Neuronal stem cell (in vitro differentiated cells): ENCODE measurements at regions not wholly inside any gene's neighbourhood (a gene's known extent, or its start where the extent isn't known, plus 50 kb on each side); places are given as distances from the start of the nearest gene placed in this dataset.

Experiments
- DNase-seq: peaks from one replicate; pipeline ENCODE4 v3.0.0-alpha.2; 2013; ENCODE audit warnings: low spot score
- H2AFZ ChIP-seq: one replicate; pipeline ENCODE4 v1.6.1; 2013; ENCODE audit warnings: mild to moderate bottlenecking, low read length, inconsistent platforms
- H2AK5ac ChIP-seq: 2 replicates; pipeline ENCODE4 v1.6.1; 2013; ENCODE audit warnings: low read depth, mild to moderate bottlenecking, inconsistent platforms, low read length, moderate library complexity, mixed read lengths
- H2BK120ac ChIP-seq: 2 replicates; pipeline ENCODE4 v1.6.1; 2013; ENCODE audit warnings: low read depth, mild to moderate bottlenecking, inconsistent platforms, low read length, moderate library complexity, mixed read lengths
- H2BK12ac ChIP-seq: one replicate; pipeline ENCODE4 v1.6.1; 2013; ENCODE audit warnings: low read length, inconsistent platforms
- H2BK15ac ChIP-seq: 2 replicates; pipeline ENCODE4 v1.6.1; 2013; ENCODE audit warnings: mild to moderate bottlenecking, low read length, inconsistent platforms, mixed read lengths
- H2BK5ac ChIP-seq: one replicate; pipeline ENCODE4 v1.6.1; 2013; ENCODE audit warnings: inconsistent platforms, mild to moderate bottlenecking, low read length, moderate library complexity
- H3K14ac ChIP-seq: one replicate; pipeline ENCODE4 v1.6.1; 2013; ENCODE audit warnings: low read length, inconsistent platforms
- H3K18ac ChIP-seq: 2 replicates; pipeline ENCODE4 v1.6.1; 2013; ENCODE audit warnings: low read length, inconsistent platforms
- H3K23ac ChIP-seq: 2 replicates; pipeline ENCODE4 v1.6.1; 2013; ENCODE audit warnings: low read depth, mild to moderate bottlenecking, mixed read lengths, low read length, inconsistent platforms; ENCODE audit not compliant: poor library complexity
- H3K27ac ChIP-seq: replicated peaks from 3 replicates; pipeline ENCODE4 v1.5.1; 2013; ENCODE audit warnings: low read length, inconsistent platforms
- H3K27me3 ChIP-seq, 3 experiments: 2 replicates each; pipeline ENCODE4 v1.6.1; 2013; ENCODE audit warnings: low read length in 3 of 3, mild to moderate bottlenecking in 2 of 3, inconsistent platforms in 1 of 3, low read depth in 1 of 3, mixed read lengths in 1 of 3, moderate library complexity in 1 of 3; ENCODE audit not compliant: control insufficient read depth in 3 of 3, insufficient read depth in 3 of 3
- H3K36me3 ChIP-seq, 2 donors: replicated peaks in 1 of 2; 2 replicates each; pipeline ENCODE4 v1.6.1; 2013; ENCODE audit warnings: low read length in 2 of 2; ENCODE audit not compliant: control insufficient read depth in 2 of 2, insufficient read depth in 2 of 2
- H3K4ac ChIP-seq: 2 replicates; pipeline ENCODE4 v1.6.1; 2013; ENCODE audit warnings: inconsistent platforms, mild to moderate bottlenecking, low read length, moderate library complexity
- H3K4me1 ChIP-seq, 2 donors: 1 replicate in 1 of 2; 2 replicates in 1 of 2; pipeline ENCODE4 v1.6.1; 2013; ENCODE audit warnings: low read length in 2 of 2, low read depth in 1 of 2; ENCODE audit not compliant: control insufficient read depth in 2 of 2, insufficient read depth in 1 of 2
- H3K4me2 ChIP-seq: one replicate; pipeline ENCODE4 v1.6.1; 2013; ENCODE audit warnings: mild to moderate bottlenecking, low read length, inconsistent platforms; ENCODE audit not compliant: insufficient read depth, poor library complexity, severe bottlenecking
- H3K4me3 ChIP-seq, 2 donors: 2 replicates each; pipeline ENCODE4 v1.5.1; 2013; ENCODE audit warnings: low read length in 2 of 2, mild to moderate bottlenecking in 2 of 2, inconsistent platforms in 1 of 2, moderate library complexity in 1 of 2
- H3K79me1 ChIP-seq: one replicate; pipeline ENCODE4 v1.6.1; 2013; ENCODE audit warnings: low read depth, mild to moderate bottlenecking, inconsistent platforms, low read length, moderate library complexity
- H3K9ac ChIP-seq: one replicate; pipeline ENCODE4 v1.6.1; 2013; ENCODE audit warnings: mild to moderate bottlenecking, low read depth, low read length, inconsistent platforms; ENCODE audit not compliant: poor library complexity
- H3K9me3 ChIP-seq, 2 donors: replicated peaks in 1 of 2; 2 replicates each; pipeline versions ENCODE3 to v1.6.1; 2013; ENCODE audit warnings: low read length in 2 of 2, mild to moderate bottlenecking in 2 of 2, inconsistent platforms in 1 of 2, low read depth in 1 of 2, mixed read lengths in 1 of 2, moderate library complexity in 1 of 2; ENCODE audit not compliant: control insufficient read depth in 2 of 2, insufficient read depth in 1 of 2
- H4K8ac ChIP-seq: one replicate; pipeline ENCODE4 v1.6.1; 2013; ENCODE audit warnings: low read depth, mild to moderate bottlenecking, inconsistent platforms, low read length, moderate library complexity
- H4K91ac ChIP-seq: one replicate; pipeline ENCODE4 v1.6.1; 2013; ENCODE audit warnings: low read length, low read depth, mild to moderate bottlenecking, inconsistent platforms; ENCODE audit not compliant: poor library complexity
- WGBS, 2 donors: extraction: QIAGEN DNeasy Blood & Tissue Kit; methylation state at CpG; one replicate each; pipeline ENCODE4 v1.1.7; 2013; ENCODE audit warnings: missing lambda C conversion rate in 2 of 2, mixed read lengths in 1 of 2; ENCODE audit not compliant: insufficient read length in 2 of 2, insufficient replicate concordance in 1 of 2; ENCODE audit errors: extremely low coverage in 2 of 2; 5-methylcytosine and 5-hydroxymethylcytosine counted together

DNA sequence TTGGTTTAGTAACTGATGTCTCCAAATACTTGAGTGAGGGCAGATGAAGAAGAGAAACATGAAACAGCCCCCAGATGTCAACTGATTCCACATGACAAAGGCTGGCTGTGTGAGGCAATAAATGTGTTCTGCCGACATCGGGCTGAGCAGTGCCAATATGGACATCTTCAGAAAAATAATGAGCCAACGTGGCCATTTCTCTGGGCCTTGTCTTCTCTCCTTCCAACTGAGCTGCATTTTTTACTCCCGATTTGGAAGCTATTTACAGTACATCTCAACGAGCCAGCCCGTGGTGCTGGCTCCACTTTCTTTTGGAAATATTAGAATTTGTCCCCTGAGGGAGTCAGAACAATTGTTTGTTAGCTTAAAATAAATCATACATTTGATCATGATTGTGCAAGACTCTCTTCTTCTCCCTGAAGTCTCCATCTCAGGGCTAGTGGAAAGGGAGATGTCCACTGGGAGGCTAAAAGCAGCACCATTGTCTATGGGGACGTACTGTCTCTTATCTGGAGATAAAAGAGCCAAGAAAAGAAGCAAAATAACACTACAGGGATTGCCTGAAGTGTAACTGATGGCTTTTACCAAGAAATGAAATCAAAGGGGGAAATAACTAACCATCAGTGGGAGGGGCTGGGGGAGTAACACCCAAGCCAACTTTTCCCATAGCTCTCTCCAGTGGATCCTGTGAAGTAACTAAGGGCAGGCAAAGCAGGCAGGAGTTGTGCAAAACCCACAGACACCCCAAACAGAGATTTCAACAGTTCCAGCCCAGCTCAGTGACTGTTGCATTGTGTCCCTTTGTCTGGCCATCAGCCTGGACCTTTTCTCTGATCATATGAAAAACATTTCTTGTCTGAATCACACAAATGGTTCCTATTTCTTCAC lies 114.8 kb downstream of the RDH14 start:
- Histone ChIP-seq H2BK5ac (no peak overlapping the region), H2AK5ac (no peak overlapping the region), H3K9me3 (no peaks in the 10 kb centered on the region), H4K8ac (no peak overlapping the region), H3K27me3 (no peaks in the 10 kb centered on the region), H3K4me3 (no peak overlapping the region), H3K18ac (no peak overlapping the region), H3K14ac (no peak overlapping the region), H2BK12ac (no peak overlapping the region), H2BK120ac (no peak overlapping the region), H3K4ac (no peak overlapping the region), H3K4me1 (peaks cover 0 to 1% of the 10 kb centered on the region in 2 donors), H3K36me3 (no peaks in the 10 kb centered on the region), H4K91ac (no peak overlapping the region), H3K9ac (no peak overlapping the region), H3K79me1 (no peaks in the 10 kb centered on the region), H2AFZ (no peak overlapping the region), H3K27ac (no peak overlapping the region), H3K23ac (no peak overlapping the region), H3K4me2 (no peak overlapping the region), H2BK15ac (no peak overlapping the region)
- no CpG with 5 or more reads among the region's 7 CpGs for WGBS, 2 donors
- no peak for DNase-seq

DNA sequence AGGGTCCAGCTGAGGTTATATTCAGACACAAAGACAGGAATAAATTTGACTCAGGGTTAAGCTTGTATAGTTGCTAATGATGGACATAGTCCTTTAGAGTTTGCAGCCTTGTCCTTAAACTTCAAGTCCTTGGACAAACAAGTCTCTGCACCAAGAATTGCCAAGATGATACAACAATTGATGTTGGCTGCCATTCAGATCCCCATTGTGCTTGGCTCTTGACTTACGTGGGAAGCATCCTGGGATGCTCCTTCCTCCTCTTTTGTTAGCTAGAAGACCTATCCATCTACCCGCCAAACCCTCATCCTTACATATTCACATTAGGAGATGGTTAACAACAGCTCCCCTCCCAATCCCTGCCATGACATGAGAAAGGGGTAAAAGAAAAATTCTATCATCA lies 115.6 kb downstream of the RDH14 start:
- Histone ChIP-seq H2BK120ac (no peak overlapping the region), H2BK5ac (no peak overlapping the region), H3K14ac (no peak overlapping the region), H3K27me3 (no peaks in the 10 kb centered on the region), H2BK15ac (no peak overlapping the region), H2BK12ac (no peak overlapping the region), H3K18ac (no peak overlapping the region), H2AFZ (no peak overlapping the region), H3K4me3 (no peak overlapping the region), H3K79me1 (no peaks in the 10 kb centered on the region), H3K9ac (no peak overlapping the region), H3K4ac (no peak overlapping the region), H3K4me1 (peaks cover 0 to 1% of the 10 kb centered on the region in 2 donors), H4K91ac (no peak overlapping the region), H3K9me3 (no peaks in the 10 kb centered on the region), H3K36me3 (no peaks in the 10 kb centered on the region), H2AK5ac (no peak overlapping the region), H4K8ac (no peak overlapping the region), H3K23ac (no peak overlapping the region), H3K4me2 (no peak overlapping the region), H3K27ac (no peak overlapping the region)
- no CpG with 5 or more reads among the region's 2 CpGs for WGBS, 2 donors
- DNase-seq = no peak

DNA sequence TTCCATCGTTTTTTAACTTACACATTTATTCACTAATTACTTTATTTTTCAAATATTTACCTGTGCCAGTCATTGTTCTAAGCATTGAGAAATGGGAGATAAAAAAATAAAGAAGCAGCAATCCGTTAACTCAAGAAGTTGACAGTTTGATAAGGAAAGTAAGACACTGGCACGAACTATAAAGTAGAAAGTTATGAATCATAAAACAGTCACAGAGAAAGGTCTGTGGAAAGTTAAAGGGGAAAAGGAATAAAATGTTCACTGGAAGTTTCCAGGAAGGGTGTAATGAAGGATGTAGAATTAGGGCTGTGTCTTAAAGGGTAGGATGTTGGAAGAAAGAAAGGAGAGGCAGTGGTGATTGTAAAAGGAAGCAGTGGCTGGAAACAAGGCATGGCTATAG lies 118.9 kb downstream of the RDH14 start:
- Histone ChIP-seq H3K27ac (no peak overlapping the region), H3K27me3 (no peaks in the 10 kb centered on the region), H3K4me1 (peaks cover 0 to 1% of the 10 kb centered on the region in 2 donors), H3K4me3 (no peak overlapping the region), H4K91ac (no peak overlapping the region), H3K79me1 (no peaks in the 10 kb centered on the region), H3K4me2 (no peak overlapping the region), H4K8ac (no peak overlapping the region), H2AFZ (no peak overlapping the region), H2BK15ac (no peak overlapping the region), H3K14ac (no peak overlapping the region), H3K36me3 (no peaks in the 10 kb centered on the region), H3K18ac (no peak overlapping the region), H2BK12ac (no peak overlapping the region), H3K9me3 (no peaks in the 10 kb centered on the region), H3K23ac (no peak overlapping the region), H3K9ac (no peak overlapping the region), H3K4ac (no peak overlapping the region), H2AK5ac (no peak overlapping the region), H2BK120ac (no peak overlapping the region), H2BK5ac (no peak overlapping the region)
- no peak for DNase-seq
- WGBS, 2 donors = 100% methylated on average over 1 of the region's 3 CpGs; no CpG with 5 or more reads in 1 of the 2 donors

DNA sequence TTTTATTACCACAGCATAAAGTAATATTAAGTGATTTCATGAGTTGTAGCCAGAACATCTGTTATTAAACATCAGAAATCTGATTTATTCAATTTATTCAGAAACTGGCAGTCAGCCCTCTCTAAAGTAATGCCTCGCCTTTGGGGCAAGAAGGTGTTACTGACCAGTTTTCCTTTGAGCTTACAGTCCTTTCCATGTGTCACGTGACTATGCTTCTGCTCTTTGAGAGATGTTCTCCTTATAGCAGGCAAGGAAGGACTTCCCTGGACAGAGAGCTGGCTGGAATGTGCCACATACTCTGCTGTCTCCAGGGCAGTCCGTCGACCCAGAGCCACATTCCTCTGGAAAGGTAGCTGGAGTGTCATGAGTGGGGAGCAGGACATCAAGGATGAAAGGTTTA lies 119.7 kb downstream of the RDH14 start:
- Histone ChIP-seq H3K79me1 (no peaks in the 10 kb centered on the region), H3K27ac (no peak overlapping the region), H3K9ac (no peak overlapping the region), H3K4ac (no peak overlapping the region), H4K8ac (no peak overlapping the region), H2BK5ac (no peak overlapping the region), H3K36me3 (no peaks in the 10 kb centered on the region), H2BK15ac (no peak overlapping the region), H2AK5ac (no peak overlapping the region), H2BK120ac (no peak overlapping the region), H3K4me2 (no peak overlapping the region), H3K14ac (no peak overlapping the region), H4K91ac (no peak overlapping the region), H3K27me3 (no peaks in the 10 kb centered on the region), H3K4me3 (no peak overlapping the region), H3K9me3 (no peaks in the 10 kb centered on the region), H3K23ac (no peak overlapping the region), H3K4me1 (peaks cover 0 to 1% of the 10 kb centered on the region in 2 donors), H3K18ac (no peak overlapping the region), H2AFZ (no peak overlapping the region), H2BK12ac (no peak overlapping the region)
- DNase-seq = no peak
- no CpG with 5 or more reads among the region's 4 CpGs for WGBS, 2 donors
